Mucosa of gallbladder (tissue), 1 donor: ENCODE measurements at regions not wholly inside any gene's neighbourhood (a gene's known extent, or its start where the extent isn't known, plus 50 kb on each side); places are given as distances from the start of the nearest gene placed in this dataset.
"Not testable (repeated sequence)": the region's sequence is repeated elsewhere in the genome, so short reads cannot be mapped to it uniquely, and the experiment has no call there.

Experiments used
- DNase-seq: peaks from one replicate; pipeline ENCODE4 v3.0.0-alpha.2; 2020; ENCODE audit warnings: low spot score
- donor health status: DM: no; HTN: no; CAD: no.

- no peak for DNase-seq
Observed at GRCh38 chr6:140830666-140831065, 1302.1 kb upstream of the GJE1 start.

DNA sequence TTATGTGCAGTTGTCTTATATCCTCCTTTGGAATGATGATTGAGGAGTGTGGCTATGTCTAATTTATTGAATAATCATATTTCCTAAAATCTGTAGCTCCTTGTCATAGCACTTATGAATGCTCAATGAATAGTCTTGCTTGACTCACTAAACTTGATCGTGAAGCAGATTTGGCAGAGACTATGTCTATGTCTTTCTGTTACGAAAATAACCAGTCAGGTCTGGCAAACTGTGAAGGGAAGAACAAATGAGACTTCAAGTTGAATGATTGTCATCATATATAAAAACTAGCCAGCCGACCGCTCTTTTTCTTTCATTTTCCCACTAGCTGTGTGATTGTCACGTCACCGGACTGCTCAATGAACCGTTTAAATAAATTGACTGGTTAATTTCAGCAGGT lies 1303.9 kb upstream of the GJE1 start:
- no peak for DNase-seq

GRCh38 chr6:140827593-140827992 lies 1305.1 kb upstream of the GJE1 start:
- no peak for DNase-seq

DNA sequence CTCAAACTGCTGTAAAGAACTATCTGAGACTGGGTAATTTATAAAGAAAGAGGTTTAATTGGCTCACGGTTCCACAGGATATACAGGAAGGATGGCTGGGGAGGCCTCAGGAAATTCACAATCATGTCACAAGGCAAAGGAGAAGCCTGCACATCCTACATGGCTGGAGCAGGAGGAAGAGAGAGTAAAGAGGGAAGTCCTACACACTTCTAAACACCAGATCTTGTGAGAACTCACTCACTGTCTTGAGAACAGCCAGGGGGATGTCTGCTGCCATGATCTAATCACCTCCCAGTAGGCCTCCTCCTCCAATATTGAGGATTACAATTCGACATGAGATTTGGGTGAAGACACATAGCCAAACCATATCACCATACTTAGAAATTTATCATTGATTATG lies 1307.0 kb upstream of the GJE1 start:
- no peak for DNase-seq

- DNase-seq, result no peak
Observed at GRCh38 chr6:140824595-140824994, 1308.1 kb upstream of the GJE1 start.

DNA sequence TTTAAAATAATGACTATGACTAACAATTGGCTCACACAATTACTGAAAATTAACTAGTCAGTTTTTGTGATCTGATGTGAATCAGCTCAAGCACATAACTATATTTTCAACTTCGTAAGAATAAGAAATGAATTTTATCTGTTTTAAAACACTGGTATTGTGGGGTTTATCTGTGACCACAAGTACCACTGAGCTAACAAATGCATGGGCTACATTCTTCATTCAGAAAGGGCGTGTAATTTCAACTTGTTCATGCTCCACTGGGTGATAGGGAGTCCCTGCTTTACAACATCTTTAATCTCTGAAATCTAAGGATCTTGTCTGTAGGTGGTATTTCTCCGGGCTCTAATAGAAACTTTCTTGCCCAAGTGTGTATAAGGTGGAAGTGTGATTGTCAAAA lies 1311.5 kb upstream of the GJE1 start:
- no peak for DNase-seq

GRCh38 chr6:140817176-140817575 lies 1315.5 kb upstream of the GJE1 start:
- no peak for DNase-seq

- DNase-seq, result no peak
Observed at GRCh38 chr6:140816681-140817080, 1316.0 kb upstream of the GJE1 start.

DNA sequence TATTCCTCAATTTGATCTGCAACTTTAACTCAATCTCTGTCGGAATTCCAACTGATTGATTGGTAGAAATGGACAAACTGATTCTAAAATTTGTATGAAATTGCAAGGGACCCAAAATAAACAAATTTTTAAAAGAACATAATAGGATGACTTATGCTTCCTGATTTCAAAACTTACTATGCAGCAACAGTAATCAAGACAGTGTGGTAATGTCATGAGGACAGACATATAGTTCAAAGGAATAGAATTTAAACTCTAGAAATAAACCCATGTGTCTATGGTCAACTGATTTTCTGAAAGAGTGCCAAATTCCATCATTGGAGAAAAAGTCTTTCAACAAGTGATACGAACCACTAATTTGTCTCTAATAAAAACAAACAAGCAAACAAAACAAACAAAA lies 1320.1 kb upstream of the GJE1 start:
- DNase-seq, result no peak

GRCh38 chr6:140811642-140812041 lies 1321.1 kb upstream of the GJE1 start:
- no peak for DNase-seq

DNA sequence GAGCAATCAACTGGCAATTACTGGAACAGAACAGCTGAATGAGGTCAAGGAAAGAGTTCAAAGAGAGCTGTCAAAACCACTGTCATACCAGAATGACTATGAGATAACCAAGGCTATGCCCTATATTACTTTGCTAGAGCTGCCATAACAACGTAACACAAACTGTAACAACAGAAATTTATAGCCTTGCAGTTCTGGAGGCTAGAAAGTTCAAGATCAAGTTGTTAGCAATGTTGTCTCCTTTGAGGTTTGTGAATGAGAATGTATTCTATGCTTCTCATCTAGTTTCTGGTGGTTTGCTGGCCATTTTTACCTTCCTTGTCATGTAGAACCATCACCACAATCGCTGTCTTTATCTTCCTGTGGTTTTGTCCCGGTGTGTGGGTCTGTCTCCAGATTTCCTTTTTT lies 1323.0 kb upstream of the GJE1 start:
- no peak for DNase-seq

DNA sequence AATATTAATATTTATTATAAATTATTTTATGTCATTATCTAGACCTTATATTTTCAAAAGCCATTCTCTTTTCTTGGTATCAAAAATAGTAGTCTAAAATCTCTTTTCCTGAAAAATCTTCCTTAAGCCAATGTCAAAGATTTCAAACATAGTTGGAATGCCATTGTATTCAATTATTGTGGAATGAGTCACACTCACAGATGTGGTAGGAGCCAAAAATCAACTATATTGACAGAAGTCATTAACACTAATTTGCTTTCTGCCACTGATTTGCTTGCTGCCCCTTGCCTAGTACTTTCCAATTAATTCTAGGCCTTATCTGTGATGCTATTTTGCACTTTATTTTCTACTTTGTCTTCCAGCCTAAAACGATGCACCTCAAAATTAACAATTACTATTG lies 1326.3 kb upstream of the GJE1 start:
- no peak for DNase-seq

DNA sequence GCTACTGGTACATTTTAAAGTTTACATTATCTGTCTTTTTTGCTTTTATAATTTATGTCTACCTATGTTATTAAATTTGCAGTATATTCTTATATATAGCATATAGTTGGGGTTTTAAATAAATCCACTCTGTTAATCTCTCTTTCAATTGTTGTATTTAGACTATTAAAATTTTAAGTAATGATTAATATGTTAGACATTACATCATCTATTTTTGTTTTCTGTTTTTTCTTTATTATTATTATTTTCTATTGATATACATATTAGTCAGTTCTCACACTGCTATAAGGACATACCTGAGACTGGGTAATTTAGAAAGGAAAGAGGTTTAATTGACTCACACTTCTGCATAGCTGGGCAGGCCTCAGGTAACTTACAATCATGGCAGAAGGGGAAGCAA lies 1338.2 kb upstream of the GJE1 start:
- DNase-seq, result no peak

GRCh38 chr6:140790109-140790508 lies 1342.6 kb upstream of the GJE1 start:
- no peak for DNase-seq

- DNase-seq, result no peak
Observed at GRCh38 chr6:140789466-140789865, 1343.3 kb upstream of the GJE1 start.

DNA sequence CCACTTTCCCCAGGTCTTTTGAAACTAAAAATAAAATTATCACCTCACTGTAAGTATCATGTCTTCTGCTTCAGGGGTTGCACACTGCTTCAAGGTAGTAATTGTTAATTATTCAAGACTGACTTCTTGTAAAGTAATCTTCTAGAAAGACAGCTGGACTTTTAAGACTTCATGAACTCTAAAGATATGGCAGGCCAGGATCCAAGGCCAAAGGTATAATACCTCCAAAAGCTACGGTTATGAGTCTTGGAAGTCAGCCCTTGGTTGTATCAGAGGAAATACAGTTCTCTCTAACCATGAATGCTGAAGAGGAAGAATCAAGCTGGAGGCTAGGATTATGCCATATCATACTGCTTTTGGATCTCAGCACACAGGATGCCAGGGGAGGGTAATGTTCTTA lies 1346.8 kb upstream of the GJE1 start:
- DNase-seq, result no peak

DNA sequence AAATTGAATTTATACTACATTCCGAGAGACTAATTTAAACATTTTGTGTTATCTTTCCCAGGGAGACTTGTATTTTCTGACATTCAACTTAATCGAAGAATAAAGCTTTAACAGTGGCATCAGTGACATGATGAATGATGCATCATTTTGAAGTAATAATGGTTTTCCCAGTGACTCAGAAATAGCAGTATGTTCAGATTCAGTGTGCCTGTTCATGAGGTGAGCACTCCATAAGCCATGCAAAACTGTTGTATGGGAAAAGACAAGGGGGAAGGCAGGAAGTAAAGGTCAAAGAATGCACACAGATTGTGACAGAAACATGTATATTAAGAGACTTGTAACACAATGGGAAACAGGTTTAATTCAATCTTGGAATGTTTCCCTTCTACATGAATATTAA lies 1348.2 kb upstream of the GJE1 start:
- no peak for DNase-seq

DNA sequence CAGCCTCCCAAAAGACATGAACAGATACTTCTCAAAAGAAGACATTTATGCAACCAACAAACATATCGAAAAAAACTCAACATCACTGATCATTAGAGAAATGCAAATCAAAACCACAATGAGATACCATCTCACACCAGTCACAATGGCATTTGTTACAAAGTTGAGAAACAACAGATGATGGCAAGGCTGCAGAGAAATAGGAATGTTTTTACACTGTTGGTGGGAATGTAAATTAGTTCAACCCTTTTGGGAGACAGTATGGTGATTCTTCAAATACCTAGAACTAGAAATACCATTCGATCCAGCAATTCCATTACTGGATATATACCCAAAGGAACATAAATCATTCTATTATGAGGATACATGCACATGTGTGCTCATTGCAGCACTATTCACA lies 1349.2 kb upstream of the GJE1 start:
- not testable (repeated sequence) for DNase-seq

- DNase-seq, result no peak
Observed at GRCh38 chr6:140782941-140783340, 1349.8 kb upstream of the GJE1 start.

DNA sequence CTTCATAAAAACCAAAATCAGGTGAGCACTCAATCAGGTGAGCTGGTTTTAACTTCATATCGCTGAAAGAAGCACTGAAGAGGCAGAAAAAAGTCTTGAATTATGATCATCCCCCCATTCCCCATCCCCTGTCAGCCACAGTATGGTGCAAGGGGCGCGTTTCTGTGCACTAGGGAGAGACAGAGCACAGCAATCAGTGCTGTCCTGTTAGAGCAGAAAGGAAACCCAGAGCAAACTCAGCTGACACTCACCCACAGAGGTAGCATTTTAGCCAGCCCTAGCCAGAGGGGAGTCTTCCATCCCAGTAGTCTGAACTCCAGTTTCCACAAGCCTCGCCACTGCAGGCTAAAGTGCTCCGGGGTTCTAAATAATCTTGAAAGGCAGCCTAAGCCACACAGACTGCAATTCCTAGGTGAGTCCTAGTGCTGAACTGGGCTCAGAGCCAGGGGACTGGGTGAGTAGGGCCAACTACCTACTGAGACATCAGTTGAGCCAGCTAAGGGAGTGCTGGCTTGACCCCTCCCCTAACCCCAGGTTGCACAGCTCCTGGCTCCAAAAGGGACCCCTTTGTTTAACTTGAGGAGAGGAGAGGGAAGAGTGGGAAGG lies 1352.6 kb upstream of the GJE1 start:
- peak; percentile 29 for DNase-seq

DNA sequence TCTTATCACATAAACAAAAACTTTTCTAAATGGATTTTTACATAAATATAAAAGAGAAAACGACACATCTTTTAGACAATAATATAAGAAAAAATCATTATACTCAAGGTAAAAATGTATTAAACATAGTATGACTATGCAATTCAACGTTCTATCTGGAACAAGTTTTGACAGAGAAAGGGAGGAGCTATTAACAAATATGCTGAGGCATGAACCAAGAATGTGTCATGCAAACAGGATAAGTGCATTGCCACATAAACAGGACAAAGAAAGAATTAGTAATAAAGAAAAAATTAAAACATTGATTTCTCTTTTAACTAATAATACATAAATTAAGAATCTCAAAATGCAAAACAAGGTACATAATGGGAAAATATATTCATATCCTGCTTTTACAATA lies 1353.4 kb upstream of the GJE1 start:
- DNase-seq, result no peak

- DNase-seq, result no peak
Observed at GRCh38 chr6:140777780-140778179, 1354.9 kb upstream of the GJE1 start.

GRCh38 chr6:140775061-140775460 lies 1357.7 kb upstream of the GJE1 start:
- no peak for DNase-seq

DNA sequence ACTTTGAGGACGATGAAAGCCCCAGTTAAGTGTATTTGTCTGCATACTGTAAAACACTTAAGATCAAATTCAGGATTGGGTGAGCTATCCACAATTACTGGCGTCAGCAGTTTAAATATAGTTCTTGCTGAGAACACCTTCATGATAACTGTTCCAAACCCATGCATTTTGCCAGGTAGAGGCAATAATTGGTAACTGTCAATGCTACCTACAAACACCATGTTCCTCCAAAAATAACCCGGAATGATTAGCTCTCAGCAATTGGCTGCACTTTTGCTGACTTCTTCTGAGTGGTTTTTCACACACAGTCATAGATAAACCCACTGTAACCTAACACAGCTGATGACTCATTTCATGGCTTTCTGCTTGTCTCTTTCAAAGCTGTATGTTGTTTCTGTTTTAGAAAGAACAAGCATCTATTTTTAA lies 1358.6 kb upstream of the GJE1 start:
- no peak for DNase-seq

DNA sequence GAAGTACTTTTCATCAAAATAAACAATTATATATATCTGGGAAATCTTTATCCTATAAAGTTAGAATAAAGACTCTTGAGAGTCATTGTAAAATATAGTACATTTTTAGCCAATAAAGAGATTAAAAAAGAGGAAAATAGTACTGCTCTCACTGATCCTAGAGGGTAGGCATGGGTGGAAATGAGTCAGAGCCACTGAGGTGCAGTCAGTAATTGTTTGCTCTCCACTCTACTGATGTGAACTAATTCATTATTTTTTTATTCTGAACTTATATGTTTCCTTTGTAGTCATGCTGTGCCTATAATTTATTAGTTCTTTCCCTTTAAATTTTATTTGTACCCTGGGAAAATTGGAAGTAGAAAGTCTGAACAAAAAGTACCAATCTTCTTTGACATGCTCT lies 1359.4 kb upstream of the GJE1 start:
- no peak for DNase-seq
